OCI-LY7 (cell line): ENCODE measurements at regions not wholly inside any gene's neighbourhood (a gene's known extent, or its start where the extent isn't known, plus 50 kb on each side); places are given as distances from the start of the nearest gene placed in this dataset.
A peak's percentile ranks its signal among the peaks of the same experiment; 100 is the strongest.

Experiments used
- BruUV-seq: library from RNA; stranded (reverse); fragments of 400-500 nt; replicated peaks from 2 replicates; lab custom pipeline; 2021; lab: Mats Ljungman, UMichigan
- CTCF ChIA-PET: fragments of 300-600 bp; sonication (Branson Sonifier 250); formaldehyde crosslinking; loops from one replicate; lab custom pipeline; 2022; ENCODE audit warnings: antibody characterized with exemption; ENCODE audit not compliant: unreplicated experiment; lab: Charles Lee
- POLR2A ChIA-PET: fragments of 300-600 bp; sonication (Branson Sonifier 250); formaldehyde crosslinking; loops from one replicate; lab custom pipeline; 2022; ENCODE audit warnings: antibody characterized with exemption; lab: Charles Lee
- DNase-seq: peaks from one replicate; pipeline ENCODE4 v3.0.0-alpha.2; 2015; ENCODE audit warnings: low spot score
- H2AFZ ChIP-seq: fragments of 200-600 bp; sonication (generic), shearing (Covaris generic); 2 replicates; pipeline ENCODE4 v1.6.1; 2014; ENCODE audit warnings: mild to moderate bottlenecking, antibody characterized with exemption, low read length, moderate library complexity
- H3K27ac ChIP-seq: fragments of 200-600 bp; sonication (generic); 2 replicates; pipeline ENCODE4 v1.5.1; 2014; ENCODE audit warnings: mixed run types, low read depth, mild to moderate bottlenecking, moderate library complexity, low read length, inconsistent platforms; ENCODE audit not compliant: poor library complexity, severe bottlenecking
- H3K36me3 ChIP-seq: fragments of 200-600 bp; sonication (generic); 2 replicates; pipeline ENCODE4 v1.6.1; 2014; ENCODE audit warnings: mild to moderate bottlenecking, antibody characterized with exemption, low read length, moderate library complexity, mixed read lengths; ENCODE audit not compliant: insufficient read depth
- H3K4me1 ChIP-seq: fragments of 200-600 bp; sonication (generic); 2 replicates; pipeline ENCODE4 v1.5.1; 2014; ENCODE audit warnings: mild to moderate bottlenecking, low read length; ENCODE audit not compliant: insufficient read depth, poor library complexity, severe bottlenecking
- H3K4me2 ChIP-seq: fragments of 200-600 bp; sonication (generic); 2 replicates; pipeline ENCODE4 v1.6.1; 2014; ENCODE audit warnings: mild to moderate bottlenecking, low read length
- H3K4me3 ChIP-seq: fragments of 200-600 bp; sonication (generic); 2 replicates; pipeline ENCODE4 v1.5.1; 2014; ENCODE audit warnings: mild to moderate bottlenecking, low read depth, low read length; ENCODE audit not compliant: poor library complexity, severe bottlenecking
- H3K79me2 ChIP-seq: fragments of 200-600 bp; sonication (generic); 2 replicates; pipeline ENCODE4 v1.6.1; 2016; ENCODE audit warnings: low read depth, mild to moderate bottlenecking, low read length, moderate library complexity, mixed read lengths; ENCODE audit not compliant: insufficient read depth
- H3K9me2 ChIP-seq: fragments of 200-600 bp; sonication (generic); 2 replicates; pipeline ENCODE4 v1.6.1; 2016; ENCODE audit warnings: mild to moderate bottlenecking, low read length, mixed read lengths; ENCODE audit not compliant: insufficient read depth
- H3K9me3 ChIP-seq: fragments of 200-600 bp; sonication (generic); 2 replicates; pipeline ENCODE4 v1.6.1; 2014; ENCODE audit warnings: mild to moderate bottlenecking, mixed run types, low read length, mixed read lengths
- H4K20me1 ChIP-seq: fragments of 200-600 bp; sonication (generic); 2 replicates; pipeline ENCODE4 v1.6.1; 2014; ENCODE audit warnings: mild to moderate bottlenecking, antibody characterized with exemption, low read length, moderate library complexity, mixed read lengths; ENCODE audit not compliant: insufficient read depth
- EZH2phosphoT487 ChIP-seq: fragments of 200-600 bp; sonication (generic); IDR thresholded peaks from 2 replicates; pipeline ENCODE4 v1.6.1; 2018; ENCODE audit warnings: low read depth, borderline replicate concordance, mild to moderate bottlenecking, mixed run types, antibody characterized with exemption, low read length, moderate library complexity, mixed read lengths
- intact Hi-C: fragments of 100-400 bp; cut with micrococcal nuclease; formaldehyde crosslinking; loops from one replicate; pipeline ENCODE4 v1.10.0; 2022; ENCODE audit not compliant: unreplicated experiment
- TF ChIP-seq, protein P1 (sequence below): fragments of 200-600 bp; sonication (generic); conservative IDR thresholded peaks from 2 replicates; pipeline ENCODE4 v1.5.1; 2014; ENCODE audit warnings: mild to moderate bottlenecking, antibody characterized with exemption, low read length, moderate library complexity, mixed read lengths

DNA sequence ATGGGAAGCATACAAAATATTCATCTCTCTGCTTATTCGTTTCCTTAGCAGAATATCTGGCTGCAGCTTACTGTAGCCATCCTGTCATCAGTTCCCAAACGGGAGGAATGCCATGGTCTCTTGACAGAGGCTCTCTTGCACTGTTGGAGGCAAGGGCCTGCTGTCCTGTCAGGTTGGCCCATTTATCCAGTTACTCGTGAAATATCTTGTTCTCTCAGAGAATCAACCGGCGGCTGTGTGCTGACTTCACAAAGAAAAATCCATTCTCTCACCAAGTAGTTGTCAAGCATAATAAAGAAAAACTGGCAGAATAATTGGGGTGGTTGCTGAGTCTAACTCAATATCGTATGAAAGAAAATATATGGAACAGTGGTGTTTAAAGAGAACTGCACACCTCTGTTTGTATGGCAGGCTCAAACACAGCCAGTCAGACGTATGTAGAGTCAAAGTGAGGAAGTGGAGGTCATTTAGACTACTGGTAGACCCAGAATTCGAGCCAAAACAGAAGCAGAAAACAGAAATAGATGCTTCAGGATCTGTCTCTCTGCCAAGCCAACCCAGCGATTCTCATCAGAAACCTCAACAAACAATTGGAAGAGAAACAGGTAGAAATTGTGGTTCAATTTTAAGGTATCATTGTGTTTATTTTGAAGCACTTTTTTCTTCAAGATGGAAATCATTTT lies 349.2 kb upstream of the PRKCQ start:
- H3K4me1 ChIP-seq, result peaks cover 57% of the 10 kb centered on the region
- peak; percentile 63 for DNase-seq
- H3K79me2 ChIP-seq, result no peaks in the 10 kb centered on the region
- H4K20me1 ChIP-seq, result no peaks in the 10 kb centered on the region
- H3K9me2 ChIP-seq, result no peaks in the 10 kb centered on the region
- peak overlapping the region; percentile 96 for H3K27ac ChIP-seq
- peak overlapping the region; percentile 53 for H3K4me3 ChIP-seq
- CTCF ChIA-PET, result interaction anchor here (0.8 kb wide), 1 partner anchor 11 kb away, joined by 3 read pairs; no protein-coding TSS in a partner anchor
- no peaks in the 10 kb centered on the region for H3K36me3 ChIP-seq
- BruUV-seq, result no TSS peak
- peaks cover 13% of the 10 kb centered on the region; the same call in 1 of the 2 replicates for H3K9me3 ChIP-seq
- peak overlapping the region; percentile 75 for H2AFZ ChIP-seq
- intact Hi-C loops, result loop anchor here (5.0 to 10.0 kb wide), 2 partner anchors 126 to 543 kb away; no protein-coding TSS in a partner anchor
- peak overlapping the region; percentile 81 for H3K4me2 ChIP-seq
- POLR2A ChIA-PET, result interaction anchor here (0.7 kb wide), 2 partner anchors 84 to 916 kb away, joined by 3 read pairs; no protein-coding TSS in a partner anchor
- no peak for TF ChIP-seq EZH2phosphoT487
- TF ChIP-seq, protein P1, sequence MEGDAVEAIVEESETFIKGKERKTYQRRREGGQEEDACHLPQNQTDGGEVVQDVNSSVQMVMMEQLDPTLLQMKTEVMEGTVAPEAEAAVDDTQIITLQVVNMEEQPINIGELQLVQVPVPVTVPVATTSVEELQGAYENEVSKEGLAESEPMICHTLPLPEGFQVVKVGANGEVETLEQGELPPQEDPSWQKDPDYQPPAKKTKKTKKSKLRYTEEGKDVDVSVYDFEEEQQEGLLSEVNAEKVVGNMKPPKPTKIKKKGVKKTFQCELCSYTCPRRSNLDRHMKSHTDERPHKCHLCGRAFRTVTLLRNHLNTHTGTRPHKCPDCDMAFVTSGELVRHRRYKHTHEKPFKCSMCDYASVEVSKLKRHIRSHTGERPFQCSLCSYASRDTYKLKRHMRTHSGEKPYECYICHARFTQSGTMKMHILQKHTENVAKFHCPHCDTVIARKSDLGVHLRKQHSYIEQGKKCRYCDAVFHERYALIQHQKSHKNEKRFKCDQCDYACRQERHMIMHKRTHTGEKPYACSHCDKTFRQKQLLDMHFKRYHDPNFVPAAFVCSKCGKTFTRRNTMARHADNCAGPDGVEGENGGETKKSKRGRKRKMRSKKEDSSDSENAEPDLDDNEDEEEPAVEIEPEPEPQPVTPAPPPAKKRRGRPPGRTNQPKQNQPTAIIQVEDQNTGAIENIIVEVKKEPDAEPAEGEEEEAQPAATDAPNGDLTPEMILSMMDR, result no peak

DNA sequence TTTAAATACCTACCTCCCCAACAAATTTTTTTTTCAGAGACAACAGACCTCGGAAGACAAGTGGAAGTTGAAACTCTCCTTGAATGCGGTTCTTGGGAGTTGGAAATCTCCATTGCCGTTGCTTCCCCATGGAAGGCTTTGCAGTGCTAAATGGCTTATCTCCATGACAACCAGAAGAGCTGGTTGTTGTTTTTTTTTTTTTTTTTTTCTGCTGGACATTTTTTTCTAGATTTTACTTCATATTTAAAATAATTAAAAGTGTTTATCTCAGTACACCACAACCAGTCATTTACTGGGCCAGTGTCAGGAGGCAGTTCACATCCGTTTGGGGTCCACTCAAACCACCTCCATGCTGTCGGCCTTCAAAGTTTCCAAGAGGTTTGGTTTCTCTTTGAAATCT lies 348.5 kb upstream of the PRKCQ start:
- Histone ChIP-seq H3K79me2 (no peaks in the 10 kb centered on the region), H3K9me3 (peaks cover 13% of the 10 kb centered on the region; the same call in 1 of the 2 replicates), H3K4me3 (peak overlapping the region; percentile 53), H3K36me3 (no peaks in the 10 kb centered on the region), H3K4me1 (peaks cover 62% of the 10 kb centered on the region), H3K4me2 (peak overlapping the region; percentile 81), H3K9me2 (no peaks in the 10 kb centered on the region), H3K27ac (peak overlapping the region; percentile 96), H2AFZ (peak overlapping the region; percentile 75; the same call in 1 of the 2 replicates), H4K20me1 (no peaks in the 10 kb centered on the region)
- intact Hi-C loops, result loop anchor here (5.0 to 10.0 kb wide), 2 partner anchors 126 to 544 kb away; no protein-coding TSS in a partner anchor
- ChIA-PET CTCF (interaction anchor here (0.6 to 1.1 kb wide), 3 partner anchors 9 to 895 kb away, joined by 3 to 6 read pairs (median 3); no protein-coding TSS in a partner anchor), POLR2A (interaction anchor here (0.6 to 1.6 kb wide), 4 partner anchors 11 to 611 kb away, joined by 3 to 4 read pairs (median 3); no protein-coding TSS in a partner anchor)
- TF ChIP-seq, protein P1, result no peak
- no peak for TF ChIP-seq EZH2phosphoT487
- no peak for DNase-seq
- BruUV-seq, result no TSS peak

GRCh38 chr10:6926971-6927370 lies 346.9 kb upstream of the PRKCQ start:
- POLR2A ChIA-PET, result interaction anchor here (0.6 to 1.6 kb wide), 6 partner anchors 13 to 407 kb away, joined by 3 to 4 read pairs (median 3); no protein-coding TSS in a partner anchor
- BruUV-seq, result no TSS peak
- H3K79me2 ChIP-seq, result no peaks in the 10 kb centered on the region
- TF ChIP-seq EZH2phosphoT487, result no peak
- TF ChIP-seq, protein P1, result no peak
- H4K20me1 ChIP-seq, result no peaks in the 10 kb centered on the region
- no peaks in the 10 kb centered on the region for H3K36me3 ChIP-seq
- intact Hi-C loops, result loop anchor here (5.0 to 10.0 kb wide), 2 partner anchors 128 to 545 kb away; no protein-coding TSS in a partner anchor
- CTCF ChIA-PET, result no interaction called here
- peak overlapping the region; percentile 60; the same call in 1 of the 2 replicates for H2AFZ ChIP-seq
- H3K27ac ChIP-seq, result peak overlapping the region; percentile 96
- H3K9me2 ChIP-seq, result no peaks in the 10 kb centered on the region
- H3K4me2 ChIP-seq, result peak overlapping the region; percentile 81
- peak overlapping the region; percentile 32 for H3K4me3 ChIP-seq
- peaks cover 13% of the 10 kb centered on the region; the same call in 1 of the 2 replicates for H3K9me3 ChIP-seq
- DNase-seq, result no peak
- H3K4me1 ChIP-seq, result peaks cover 62% of the 10 kb centered on the region
